SK-N-SH (cell line): ENCODE measurements at regions not wholly inside any gene's neighbourhood (a gene's known extent, or its start where the extent isn't known, plus 50 kb on each side); places are given as distances from the start of the nearest gene placed in this dataset.

Experiments used
- CTCF ChIA-PET: fragments of 300-600, 350-600 bp; formaldehyde crosslinking; extraction: SDS; loops from one replicate; lab custom pipeline; 2021; lab: Yijun Ruan, JAX
- POLR2A ChIA-PET: fragments of 350-600 bp; sonication (Branson Sonifier 250); formaldehyde crosslinking; extraction: SDS; loops from one replicate; lab custom pipeline; 2020; ENCODE audit warnings: antibody characterized with exemption, inconsistent platforms; lab: Yijun Ruan, JAX
- DNase-seq: peaks from one replicate; pipeline ENCODE4 v3.0.0; 2012
- H2AFZ ChIP-seq: fragments of 200-600 bp; sonication (generic); 2 replicates; pipeline ENCODE4 v1.8.1; 2016; ENCODE audit warnings: antibody characterized with exemption, mild to moderate bottlenecking, low read depth
- H3F3A ChIP-seq: fragments of 200-600 bp; sonication (generic); replicated peaks from 2 replicates; pipeline ENCODE3; 2016; ENCODE audit warnings: antibody characterized with exemption, mild to moderate bottlenecking; ENCODE audit not compliant: insufficient read depth
- H3K27ac ChIP-seq, 2 experiments: fragments of 200-500 bp in 1 of 2; fragments of 200-600 bp in 1 of 2; sonication (Bioruptor generic) in 1 of 2; sonication (generic), shearing (Covaris generic) in 1 of 2; 2 replicates each; pipeline versions ENCODE4 v1.5.1 to v1.6.1; 2014 to 2016; ENCODE audit warnings: low read depth in 2 of 2, inconsistent platforms in 1 of 2, low read length in 1 of 2, mild to moderate bottlenecking in 1 of 2, mixed read lengths in 1 of 2
- H3K27me3 ChIP-seq: fragments of 200-600 bp; sonication (generic), shearing (Covaris generic); 2 replicates; pipeline ENCODE4 v1.6.1; 2016; ENCODE audit warnings: mixed run types; ENCODE audit not compliant: insufficient read depth
- H3K36me3 ChIP-seq, 2 experiments: fragments of 200-500 bp in 1 of 2; fragments of 200-600 bp in 1 of 2; sonication (Bioruptor generic) in 1 of 2; sonication (generic) in 1 of 2; replicated peaks in 1 of 2; 2 replicates each; pipeline versions ENCODE3 to v1.5.1; 2014 to 2016; ENCODE audit warnings: low read length in 1 of 2, mild to moderate bottlenecking in 1 of 2; ENCODE audit not compliant: insufficient read depth in 2 of 2, control insufficient read depth in 1 of 2
- H3K4me1 ChIP-seq, 2 experiments: fragments of 200-500 bp in 1 of 2; fragments of 200-600 bp in 1 of 2; sonication (Bioruptor generic) in 1 of 2; sonication (generic), shearing (Covaris generic) in 1 of 2; 2 replicates each; pipeline versions ENCODE4 v1.5.1 to v1.6.1; 2014 to 2016; ENCODE audit warnings: low read depth in 1 of 2, low read length in 1 of 2, mixed run types in 1 of 2; ENCODE audit not compliant: insufficient read depth in 2 of 2, control insufficient read depth in 1 of 2
- H3K4me2 ChIP-seq: fragments of 200-600 bp; sonication (generic), shearing (Covaris generic); 2 replicates; pipeline ENCODE4 v1.6.1; 2017; ENCODE audit warnings: mixed run types
- H3K4me3 ChIP-seq, 2 experiments: fragments of 200-500 bp in 1 of 2; fragments of 200-600 bp in 1 of 2; sonication (Bioruptor generic) in 1 of 2; sonication (generic), shearing (Covaris generic) in 1 of 2; 2 replicates each; pipeline versions ENCODE4 v1.5.1 to v1.8.1; 2014 to 2016; ENCODE audit warnings: low read depth in 2 of 2, inconsistent platforms in 1 of 2, low read length in 1 of 2, mild to moderate bottlenecking in 1 of 2, mixed read lengths in 1 of 2, moderate library complexity in 1 of 2
- H3K79me2 ChIP-seq: fragments of 200-600 bp; sonication (generic); 2 replicates; pipeline ENCODE4 v1.8.1; 2017; ENCODE audit warnings: mild to moderate bottlenecking; ENCODE audit not compliant: insufficient read depth
- H3K9ac ChIP-seq: fragments of 200-600 bp; sonication (generic); 2 replicates; pipeline ENCODE4 v1.6.1; 2017; ENCODE audit warnings: mixed run types
- H3K9me2 ChIP-seq: fragments of 200-600 bp; sonication (generic); 2 replicates; pipeline ENCODE4 v1.6.1; 2017; ENCODE audit warnings: mixed run types
- H3K9me3 ChIP-seq: fragments of 200-600 bp; sonication (generic); 2 replicates; pipeline ENCODE4 v1.6.1; 2017; ENCODE audit warnings: mixed run types, mild to moderate bottlenecking, moderate library complexity
- H4K20me1 ChIP-seq: fragments of 200-600 bp; sonication (generic); 2 replicates; pipeline ENCODE4 v1.6.1; 2017; ENCODE audit warnings: mild to moderate bottlenecking, mixed run types; ENCODE audit not compliant: insufficient read depth
- ELF1 ChIP-seq: IDR thresholded peaks from 2 replicates; pipeline ENCODE4 v1.4.0; 2012
- EP300 ChIP-seq, 2 experiments: IDR thresholded peaks; 2 replicates each; pipeline versions ENCODE4 v1.4.0 to v1.6.1; 2012; ENCODE audit warnings: borderline replicate concordance in 1 of 2, low read depth in 1 of 2, low read length in 1 of 2
- EZH2phosphoT487 ChIP-seq: fragments of 200-600 bp; sonication (generic); IDR thresholded peaks from 2 replicates; pipeline ENCODE4 v1.6.1; 2017; ENCODE audit warnings: low read depth, mixed run types, mild to moderate bottlenecking, antibody characterized with exemption, moderate library complexity, borderline replicate concordance
- FOSL2 ChIP-seq: IDR thresholded peaks from 2 replicates; pipeline ENCODE4 v1.4.0; 2012; ENCODE audit warnings: low read depth, mild to moderate bottlenecking, moderate library complexity, borderline replicate concordance
- FOXJ3 ChIP-seq: sonication (generic); formaldehyde crosslinking; IDR thresholded peaks from 2 replicates; pipeline ENCODE4 v1.5.1; 2020; ENCODE audit warnings: mild to moderate bottlenecking, missing genetic modification reagents
- FOXM1 ChIP-seq: IDR thresholded peaks from 2 replicates; pipeline ENCODE4 v1.4.0; 2012; ENCODE audit warnings: low read depth, mild to moderate bottlenecking
- GABPA ChIP-seq: IDR thresholded peaks from 2 replicates; pipeline ENCODE4 v1.4.0; 2012; ENCODE audit warnings: low read depth, mild to moderate bottlenecking
- IRF3 ChIP-seq: fragments of 150-350 bp; IDR thresholded peaks from 2 replicates; pipeline ENCODE4 v1.6.1; 2016; ENCODE audit warnings: mild to moderate bottlenecking, low read depth, low read length
- JUND ChIP-seq: IDR thresholded peaks from 2 replicates; pipeline ENCODE4 v1.4.0; 2012
- MXI1 ChIP-seq: IDR thresholded peaks from 2 replicates; pipeline ENCODE4 v1.6.1; 2012; ENCODE audit warnings: mild to moderate bottlenecking, low read depth, low read length, improper control_type of control experiment
- SMC3 ChIP-seq: IDR thresholded peaks from 2 replicates; pipeline ENCODE4 v1.6.1; 2012; ENCODE audit warnings: low read depth, low read length, improper control_type of control experiment
- TCF12 ChIP-seq: IDR thresholded peaks from 2 replicates; pipeline ENCODE4 v1.4.0; 2012
- USF1 ChIP-seq: IDR thresholded peaks from 2 replicates; pipeline ENCODE4 v1.4.0; 2012; ENCODE audit warnings: low read depth, borderline replicate concordance
- YY1 ChIP-seq: IDR thresholded peaks from 2 replicates; pipeline ENCODE4 v1.4.0; 2012; ENCODE audit warnings: low read depth, mild to moderate bottlenecking
- WGBS: methylation state at CpG from one replicate; pipeline ENCODE4 v1.1.6; 2017; ENCODE audit warnings: low lambda C conversion rate; 5-methylcytosine and 5-hydroxymethylcytosine counted together
- TF ChIP-seq, protein P1 (sequence below): IDR thresholded peaks from 2 replicates; pipeline ENCODE4 v1.4.0; 2012; ENCODE audit warnings: low read depth
- TF ChIP-seq, protein P2 (sequence below): IDR thresholded peaks from 2 replicates; pipeline ENCODE4 v1.4.0; 2012; ENCODE audit warnings: low read depth, borderline replicate concordance
- TF ChIP-seq, protein P3 (sequence below): fragments of 200-600 bp; sonication (generic); IDR thresholded peaks from 2 replicates; pipeline ENCODE4 v1.6.1; 2017; ENCODE audit warnings: antibody characterized with exemption, mild to moderate bottlenecking, moderate library complexity
- TF ChIP-seq, protein P4 (sequence below): fragments of 150-350 bp; IDR thresholded peaks from 2 replicates; pipeline ENCODE4 v1.6.1; 2017; ENCODE audit warnings: antibody characterized with exemption, low read length, low read depth, borderline replicate concordance

DNA sequence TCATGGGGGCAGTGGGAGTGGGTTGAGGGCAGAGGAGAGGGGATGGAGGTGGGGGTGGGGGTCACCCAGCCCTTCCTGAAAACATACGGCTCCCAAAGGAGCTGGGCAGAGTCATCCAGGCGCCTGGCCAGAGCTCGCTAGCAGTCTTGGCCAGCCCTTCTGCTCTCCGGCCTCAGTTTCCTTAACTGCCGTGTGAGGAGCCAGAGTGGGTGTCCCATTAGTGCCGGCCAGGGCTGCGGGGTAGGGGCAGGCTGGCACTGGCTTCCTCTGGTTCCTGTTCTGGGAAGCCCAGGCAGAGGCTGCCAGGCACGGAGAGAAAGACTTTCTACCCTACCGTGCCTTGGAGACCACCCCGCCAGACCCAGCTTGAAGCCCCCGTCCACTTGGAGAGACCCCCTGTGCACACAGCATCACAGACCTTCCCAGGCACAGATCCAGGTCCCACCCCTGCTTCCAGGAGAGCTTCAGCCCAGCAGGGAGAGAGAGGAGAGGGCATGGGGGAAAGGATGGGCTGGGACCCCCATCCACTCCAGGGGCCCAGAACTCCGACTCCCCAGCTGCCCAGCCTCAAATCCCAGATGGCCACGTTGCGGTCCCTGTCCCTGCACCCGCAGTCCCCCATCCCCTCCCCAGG lies 93.3 kb downstream of the RFLNA start:
- Histone ChIP-seq H3K4me1 (peaks cover 55 to 56% of the 10 kb centered on the region in 2 experiments; a peak in 3 of 4 replicates), H3K36me3 (peaks cover 17 to 21% of the 10 kb centered on the region in 2 experiments), H3K4me2 (peak overlapping the region; percentile 99), H3K27me3 (no peaks in the 10 kb centered on the region), H3K4me3 (peak overlapping the region; percentile 61 to 91), H3K9me3 (no peaks in the 10 kb centered on the region), H3K79me2 (peaks cover 77% of the 10 kb centered on the region), H3K9ac (peak overlapping the region; percentile 91), H3K27ac (peak overlapping the region; percentile 86 to 95), H2AFZ (no peak overlapping the region), H3F3A (peaks cover 56% of the 10 kb centered on the region), H3K9me2 (no peaks in the 10 kb centered on the region), H4K20me1 (peaks cover 7% of the 10 kb centered on the region; the same call in 1 of the 2 replicates)
- TF ChIP-seq YY1 (no peak), EP300 (IDR thresholded peaks at IDR 0.05; ENCODE audit: borderline replicate concordance in 1 of 2, low read depth in 1 of 2, low read length in 1 of 2) (no peak), IRF3 (no peak), MXI1 (no peak), FOXJ3 (CRISPR knock-in tag) (no peak)
- TF ChIP-seq, protein P1, sequence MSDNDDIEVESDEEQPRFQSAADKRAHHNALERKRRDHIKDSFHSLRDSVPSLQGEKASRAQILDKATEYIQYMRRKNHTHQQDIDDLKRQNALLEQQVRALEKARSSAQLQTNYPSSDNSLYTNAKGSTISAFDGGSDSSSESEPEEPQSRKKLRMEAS: no peak
- 7% methylated on average over 5 of the region's 15 CpGs for WGBS
- POLR2A ChIA-PET: interaction anchor here (0.6 to 2.3 kb wide), 6 partner anchors 16 to 694 kb away, joined by 3 to 7 read pairs (median 3); no protein-coding TSS in a partner anchor
- DNase-seq: no peak
- CTCF ChIA-PET: interaction anchor here (0.6 to 3.5 kb wide), 13 partner anchors 10 to 365 kb away, joined by 3 to 20 read pairs (median 6); partner anchors contain the start of gene NCOR2

GRCh38 chr12:124387528-124387911 lies 92.6 kb downstream of the RFLNA start:
- Histone ChIP-seq H3K4me3 (peak overlapping the region; percentile 61 to 91; a peak in 3 of 4 replicates), H3F3A (peaks cover 56% of the 10 kb centered on the region), H3K27me3 (no peaks in the 10 kb centered on the region), H3K9me3 (no peaks in the 10 kb centered on the region), H3K27ac (peak overlapping the region; percentile 86 to 95), H3K9me2 (no peaks in the 10 kb centered on the region), H3K36me3 (peaks cover 22 to 27% of the 10 kb centered on the region in 2 experiments), H3K4me1 (peaks cover 50 to 51% of the 10 kb centered on the region in 2 experiments; a peak in 3 of 4 replicates), H3K9ac (peak overlapping the region; percentile 91), H3K4me2 (peak overlapping the region; percentile 99), H4K20me1 (peaks cover 7% of the 10 kb centered on the region; the same call in 1 of the 2 replicates), H2AFZ (no peak overlapping the region), H3K79me2 (peaks cover 80% of the 10 kb centered on the region)
- ChIA-PET CTCF (interaction anchor here (1.2 to 3.5 kb wide), 7 partner anchors 11 to 351 kb away, joined by 3 to 20 read pairs (median 8); no protein-coding TSS in a partner anchor), POLR2A (interaction anchor here (0.6 to 2.3 kb wide), 2 partner anchors 18 to 355 kb away, joined by 4 to 7 read pairs; no protein-coding TSS in a partner anchor)
- 68% methylated on average over 21 of the region's 24 CpGs for WGBS
- no peak for DNase-seq
- TF ChIP-seq FOXM1 (no peak), USF1 (no peak), SMC3 (no peak), YY1 (no peak), EP300 (IDR thresholded peaks at IDR 0.05; ENCODE audit: borderline replicate concordance in 1 of 2, low read depth in 1 of 2, low read length in 1 of 2) (no peak), FOSL2 (no peak), TCF12 (no peak), MXI1 (no peak), EZH2phosphoT487 (no peak), JUND (no peak), FOXJ3 (CRISPR knock-in tag) (no peak), ELF1 (no peak), GABPA (no peak)
- TF ChIP-seq, protein P2, sequence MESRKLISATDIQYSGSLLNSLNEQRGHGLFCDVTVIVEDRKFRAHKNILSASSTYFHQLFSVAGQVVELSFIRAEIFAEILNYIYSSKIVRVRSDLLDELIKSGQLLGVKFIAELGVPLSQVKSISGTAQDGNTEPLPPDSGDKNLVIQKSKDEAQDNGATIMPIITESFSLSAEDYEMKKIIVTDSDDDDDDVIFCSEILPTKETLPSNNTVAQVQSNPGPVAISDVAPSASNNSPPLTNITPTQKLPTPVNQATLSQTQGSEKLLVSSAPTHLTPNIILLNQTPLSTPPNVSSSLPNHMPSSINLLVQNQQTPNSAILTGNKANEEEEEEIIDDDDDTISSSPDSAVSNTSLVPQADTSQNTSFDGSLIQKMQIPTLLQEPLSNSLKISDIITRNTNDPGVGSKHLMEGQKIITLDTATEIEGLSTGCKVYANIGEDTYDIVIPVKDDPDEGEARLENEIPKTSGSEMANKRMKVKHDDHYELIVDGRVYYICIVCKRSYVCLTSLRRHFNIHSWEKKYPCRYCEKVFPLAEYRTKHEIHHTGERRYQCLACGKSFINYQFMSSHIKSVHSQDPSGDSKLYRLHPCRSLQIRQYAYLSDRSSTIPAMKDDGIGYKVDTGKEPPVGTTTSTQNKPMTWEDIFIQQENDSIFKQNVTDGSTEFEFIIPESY: no peak
- TF ChIP-seq, protein P3, sequence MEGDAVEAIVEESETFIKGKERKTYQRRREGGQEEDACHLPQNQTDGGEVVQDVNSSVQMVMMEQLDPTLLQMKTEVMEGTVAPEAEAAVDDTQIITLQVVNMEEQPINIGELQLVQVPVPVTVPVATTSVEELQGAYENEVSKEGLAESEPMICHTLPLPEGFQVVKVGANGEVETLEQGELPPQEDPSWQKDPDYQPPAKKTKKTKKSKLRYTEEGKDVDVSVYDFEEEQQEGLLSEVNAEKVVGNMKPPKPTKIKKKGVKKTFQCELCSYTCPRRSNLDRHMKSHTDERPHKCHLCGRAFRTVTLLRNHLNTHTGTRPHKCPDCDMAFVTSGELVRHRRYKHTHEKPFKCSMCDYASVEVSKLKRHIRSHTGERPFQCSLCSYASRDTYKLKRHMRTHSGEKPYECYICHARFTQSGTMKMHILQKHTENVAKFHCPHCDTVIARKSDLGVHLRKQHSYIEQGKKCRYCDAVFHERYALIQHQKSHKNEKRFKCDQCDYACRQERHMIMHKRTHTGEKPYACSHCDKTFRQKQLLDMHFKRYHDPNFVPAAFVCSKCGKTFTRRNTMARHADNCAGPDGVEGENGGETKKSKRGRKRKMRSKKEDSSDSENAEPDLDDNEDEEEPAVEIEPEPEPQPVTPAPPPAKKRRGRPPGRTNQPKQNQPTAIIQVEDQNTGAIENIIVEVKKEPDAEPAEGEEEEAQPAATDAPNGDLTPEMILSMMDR: no peak
- TF ChIP-seq, protein P4, sequence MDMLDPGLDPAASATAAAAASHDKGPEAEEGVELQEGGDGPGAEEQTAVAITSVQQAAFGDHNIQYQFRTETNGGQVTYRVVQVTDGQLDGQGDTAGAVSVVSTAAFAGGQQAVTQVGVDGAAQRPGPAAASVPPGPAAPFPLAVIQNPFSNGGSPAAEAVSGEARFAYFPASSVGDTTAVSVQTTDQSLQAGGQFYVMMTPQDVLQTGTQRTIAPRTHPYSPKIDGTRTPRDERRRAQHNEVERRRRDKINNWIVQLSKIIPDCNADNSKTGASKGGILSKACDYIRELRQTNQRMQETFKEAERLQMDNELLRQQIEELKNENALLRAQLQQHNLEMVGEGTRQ: no peak
